ENCODE measurements at regions not wholly inside any gene's neighbourhood (a gene's known extent, or its start where the extent isn't known, plus 50 kb on each side); places are given as distances from the start of the nearest gene placed in this dataset.

GRCh38 chr11:95284057-95285052 is 53.4 kb upstream of the SESN3 start:
- no peak overlapping the region for H3K4ac ChIP-seq (ENCODE audit: low read depth, low read length)
- no peak for TF ChIP-seq CTCF (conservative IDR thresholded peaks at IDR 0.05)
- H2AK5ac ChIP-seq (ENCODE audit: insufficient read length, low read length): no peak overlapping the region
- H2BK120ac ChIP-seq (ENCODE audit: low read depth, low read length, poor library complexity, severe bottlenecking): no peak overlapping the region
- no peak overlapping the region for H3K4me2 ChIP-seq (ENCODE audit: insufficient read depth, insufficient read length, low read length)
- H3K4me1 ChIP-seq (ENCODE audit: insufficient read depth, low read length): peaks cover 11% of the 10 kb centered on the region
- H2BK5ac ChIP-seq (ENCODE audit: insufficient read length, low read length): no peak overlapping the region
- peaks cover 39 to 46% of the 10 kb centered on the region in 2 experiments for H3K4me1 Mint-ChIP-seq
- no peak overlapping the region for H3K14ac ChIP-seq (ENCODE audit: insufficient read depth, low read length)
- H3K27ac ChIP-seq (ENCODE audit: insufficient read length, low read depth, low read length): no peak overlapping the region
- no peak overlapping the region for H3K23ac ChIP-seq (ENCODE audit: insufficient read length, low read depth, low read length)
- no peak overlapping the region for H3K56ac ChIP-seq (ENCODE audit: insufficient read length, low read depth, low read length)
- H3K9me3 ChIP-seq (ENCODE audit: control insufficient read depth, low read depth, low read length): no peaks in the 10 kb centered on the region
- no peak overlapping the region for H2BK20ac ChIP-seq (ENCODE audit: low read depth, low read length, poor library complexity, severe bottlenecking)
- no peak overlapping the region for H3K18ac ChIP-seq (ENCODE audit: insufficient read length, low read depth, low read length)
- no peaks in the 10 kb centered on the region for H4K20me1 ChIP-seq (ENCODE audit: control insufficient read depth, insufficient read depth, insufficient read length)
- H2BK12ac ChIP-seq (ENCODE audit: insufficient read length, low read depth, low read length): no peak overlapping the region
- H3K79me1 ChIP-seq (ENCODE audit: insufficient read depth, low read depth, low read length, poor library complexity, severe bottlenecking): no peaks in the 10 kb centered on the region
- no peak overlapping the region for H3K9ac ChIP-seq (ENCODE audit: extremely low read depth, insufficient read length, low read length)
- H4K91ac ChIP-seq (ENCODE audit: insufficient read length, low read depth, low read length): no peak overlapping the region
- DNase-seq: no peak
- no peaks in the 10 kb centered on the region for H3K23me2 ChIP-seq (ENCODE audit: insufficient read length, low read depth, low read length, poor library complexity, severe bottlenecking)
- H3K27ac Mint-ChIP-seq: peak overlapping the region in 1 of 3 experiments; percentile 39; a peak in 1 of 7 replicates
- H3K4me3 Mint-ChIP-seq: no peak overlapping the region
- no peak overlapping the region for H4K5ac ChIP-seq (ENCODE audit: insufficient read length, low read depth, low read length)
- H3T11ph ChIP-seq (ENCODE audit: low read length): no peak overlapping the region
- no peaks in the 10 kb centered on the region for H3K27me3 ChIP-seq (ENCODE audit: insufficient read depth, low read length)
- no peak overlapping the region for H4K8ac ChIP-seq (replicated peaks; ENCODE audit: insufficient read length, low read depth, low read length)
- H2BK15ac ChIP-seq (ENCODE audit: low read depth, low read length): no peak overlapping the region
- peaks cover 2 to 25% (median 2%) of the 10 kb centered on the region in 3 experiments; a peak in 3 of 7 replicates for H3K36me3 Mint-ChIP-seq (ENCODE audit: insufficient read depth in 1 of 3, low read depth in 3 of 3)
- H3K27me3 Mint-ChIP-seq (ENCODE audit: low read depth): no peaks in the 10 kb centered on the region
- no peak overlapping the region for H2AFZ ChIP-seq (ENCODE audit: low read length)
- WGBS (ENCODE audit: extremely low coverage, insufficient read length, low lambda C conversion rate): no CpG with 5 or more reads among the region's 4 CpGs
- H3K9me3 Mint-ChIP-seq: peaks cover 0 to 12% of the 10 kb centered on the region in 2 experiments; a peak in 2 of 5 replicates
- no peaks in the 10 kb centered on the region for H3K79me2 ChIP-seq (ENCODE audit: insufficient read depth, low read length)
